ENCODE measurements at regions not wholly inside any gene's neighbourhood (a gene's known extent, or its start where the extent isn't known, plus 50 kb on each side); places are given as distances from the start of the nearest gene placed in this dataset.

DNA sequence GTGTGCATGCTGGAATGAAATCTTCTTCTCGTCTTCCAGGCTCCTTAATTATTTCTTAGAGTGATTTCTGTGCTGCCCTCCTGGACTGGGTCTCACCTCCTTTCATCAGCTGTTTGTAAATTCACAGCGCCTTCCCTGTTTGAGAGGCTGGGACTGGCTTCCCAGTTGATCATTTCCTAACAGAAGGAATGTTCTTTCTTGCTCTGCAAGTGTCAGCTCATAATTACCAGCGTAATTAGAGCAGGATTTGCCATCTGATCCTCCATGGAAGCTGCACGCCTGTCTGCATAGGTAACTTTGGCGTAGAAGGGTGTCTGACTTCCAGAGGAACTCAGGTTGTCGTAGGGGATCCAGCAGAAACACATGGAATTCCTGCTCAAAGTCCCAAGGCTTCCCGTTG, 375.0 kb upstream of the EEF2KMT start:
- Mint-ChIP-seq H3K27me3 (peaks cover 4 to 8% of the 10 kb centered on the region in 2 donors), H3K27ac (no peak overlapping the region), H3K4me1 (no peaks in the 10 kb centered on the region), H3K9me3 (peaks cover 0 to 10% (median 2%) of the 10 kb centered on the region in 8 donors), H3K36me3 (no peaks in the 10 kb centered on the region), H3K4me3 (no peak overlapping the region)
- ChIA-PET POLR2A (ENCODE audit: partially characterized antibody) (no interaction called here), CTCF (ENCODE audit: partially characterized antibody) (no interaction called here)
- Histone ChIP-seq H3K27ac (ENCODE audit: low read depth, low read length) (no peak overlapping the region), H3K27me3 (ENCODE audit: insufficient read depth, low read length) (no peaks in the 10 kb centered on the region), H3K9me3 (ENCODE audit: control insufficient read depth in 1 of 2, low read length in 2 of 2) (no peaks in the 10 kb centered on the region), H3K36me3 (ENCODE audit: insufficient read depth, low read length) (no peaks in the 10 kb centered on the region), H3K4me3 (ENCODE audit: low read length in 2 of 2) (no peak overlapping the region), H3K4me1 (ENCODE audit: insufficient read depth, low read length) (no peaks in the 10 kb centered on the region)
- DNase-seq: no peak
- intact Hi-C loops (cut with micrococcal nuclease): no loop called here

- no peaks in the 10 kb centered on the region for H3K36me3 ChIP-seq (ENCODE audit: insufficient read depth, low read length)
- H3K27me3 Mint-ChIP-seq: peaks cover 7 to 8% of the 10 kb centered on the region in 2 donors
- CTCF ChIA-PET (ENCODE audit: partially characterized antibody): no interaction called here
These were observed 370.9 kb upstream of the EEF2KMT start for GRCh38 chr16:5468488-5468887.

GRCh38 chr16:5467552-5467951, 370.0 kb upstream of the EEF2KMT start:
- Histone ChIP-seq H3K4me1 (ENCODE audit: insufficient read depth, low read length) (no peaks in the 10 kb centered on the region), H3K27ac (ENCODE audit: low read depth, low read length) (no peak overlapping the region), H3K4me3 (ENCODE audit: low read length in 2 of 2) (no peak overlapping the region), H3K27me3 (ENCODE audit: insufficient read depth, low read length) (no peaks in the 10 kb centered on the region), H3K9me3 (ENCODE audit: control insufficient read depth in 1 of 2, low read length in 2 of 2) (no peaks in the 10 kb centered on the region), H3K36me3 (ENCODE audit: insufficient read depth, low read length) (no peaks in the 10 kb centered on the region)
- H3K4me3 Mint-ChIP-seq: no peak overlapping the region
- intact Hi-C loops (cut with micrococcal nuclease): no loop called here
- ChIA-PET CTCF (ENCODE audit: partially characterized antibody) (no interaction called here), POLR2A (ENCODE audit: partially characterized antibody) (no interaction called here)
- H3K27me3 Mint-ChIP-seq: peaks cover 2% of the 10 kb centered on the region in 2 donors
- H3K4me1 Mint-ChIP-seq: no peaks in the 10 kb centered on the region
- DNase-seq: no peak
- peaks cover 0 to 10% (median 2%) of the 10 kb centered on the region in 8 donors for H3K9me3 Mint-ChIP-seq
- H3K27ac Mint-ChIP-seq: no peak overlapping the region
- H3K36me3 Mint-ChIP-seq: no peaks in the 10 kb centered on the region

More at GRCh38 chr16:5468488-5468887, 370.9 kb upstream of the EEF2KMT start:
- peaks cover 0 to 10% (median 2%) of the 10 kb centered on the region in 8 donors for H3K9me3 Mint-ChIP-seq
- DNase-seq: no peak
- Histone ChIP-seq H3K27ac (ENCODE audit: low read depth, low read length) (no peak overlapping the region), H3K9me3 (ENCODE audit: control insufficient read depth in 1 of 2, low read length in 2 of 2) (no peaks in the 10 kb centered on the region), H3K27me3 (ENCODE audit: insufficient read depth, low read length) (no peaks in the 10 kb centered on the region), H3K4me3 (ENCODE audit: low read length in 2 of 2) (no peak overlapping the region), H3K4me1 (ENCODE audit: insufficient read depth, low read length) (no peaks in the 10 kb centered on the region)
- H3K27ac Mint-ChIP-seq: no peak overlapping the region
- no peaks in the 10 kb centered on the region for H3K36me3 Mint-ChIP-seq
- intact Hi-C loops (cut with micrococcal nuclease): no loop called here
- no peaks in the 10 kb centered on the region for H3K4me1 Mint-ChIP-seq
- POLR2A ChIA-PET (ENCODE audit: partially characterized antibody): no interaction called here
- no peak overlapping the region for H3K4me3 Mint-ChIP-seq

- Histone ChIP-seq H3K27me3 (ENCODE audit: insufficient read depth, low read length) (no peaks in the 10 kb centered on the region), H3K27ac (ENCODE audit: low read depth, low read length) (no peak overlapping the region), H3K4me1 (ENCODE audit: insufficient read depth, low read length) (no peaks in the 10 kb centered on the region), H3K4me3 (ENCODE audit: low read length in 2 of 2) (no peak overlapping the region), H3K36me3 (ENCODE audit: insufficient read depth, low read length) (no peaks in the 10 kb centered on the region), H3K9me3 (ENCODE audit: control insufficient read depth in 1 of 2, low read length in 2 of 2) (no peaks in the 10 kb centered on the region)
- H3K4me3 Mint-ChIP-seq: no peak overlapping the region
- POLR2A ChIA-PET (ENCODE audit: partially characterized antibody): no interaction called here
- peaks cover 0 to 10% (median 2%) of the 10 kb centered on the region in 8 donors for H3K9me3 Mint-ChIP-seq
- no peaks in the 10 kb centered on the region for H3K4me1 Mint-ChIP-seq
- CTCF ChIA-PET (ENCODE audit: partially characterized antibody): no interaction called here
- no peak overlapping the region for H3K27ac Mint-ChIP-seq
- no peaks in the 10 kb centered on the region for H3K36me3 Mint-ChIP-seq
- intact Hi-C loops (cut with micrococcal nuclease): no loop called here
- peaks cover 1 to 2% of the 10 kb centered on the region in 2 donors for H3K27me3 Mint-ChIP-seq
- DNase-seq: no peak
These were observed 369.0 kb upstream of the EEF2KMT start for GRCh38 chr16:5466551-5466950.

DNA sequence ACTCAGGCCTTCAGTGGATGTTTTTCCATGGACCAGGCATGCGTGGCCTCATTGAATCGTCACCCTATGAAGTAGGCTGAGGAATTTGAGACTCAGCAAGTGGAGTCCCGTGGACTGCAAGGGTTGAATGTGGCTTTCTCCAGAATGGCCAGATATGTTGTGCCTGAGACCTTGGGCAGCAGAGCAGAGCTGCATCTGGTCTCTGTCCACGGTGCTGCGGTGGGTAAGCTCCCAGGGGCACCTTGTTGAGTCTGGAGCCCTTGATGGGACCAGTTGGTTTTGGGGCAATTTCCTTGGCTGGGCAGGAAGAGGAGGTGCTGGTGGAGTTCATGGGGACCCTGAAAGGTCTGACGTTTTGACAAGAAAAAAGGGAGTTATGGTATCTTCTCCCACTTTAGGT, 368.1 kb upstream of the EEF2KMT start:
- Mint-ChIP-seq H3K4me1 (no peaks in the 10 kb centered on the region), H3K4me3 (peak overlapping the region in 1 of 8 donors; percentile 38), H3K9me3 (peaks cover 0 to 10% (median 2%) of the 10 kb centered on the region in 8 donors), H3K27ac (no peak overlapping the region), H3K36me3 (no peaks in the 10 kb centered on the region), H3K27me3 (peaks cover 0 to 2% of the 10 kb centered on the region in 2 donors)
- ChIA-PET POLR2A (ENCODE audit: partially characterized antibody) (no interaction called here), CTCF (ENCODE audit: partially characterized antibody) (no interaction called here)
- intact Hi-C loops (cut with micrococcal nuclease): no loop called here
- no peak overlapping the region for H3K4me3 ChIP-seq (ENCODE audit: low read length in 2 of 2)
- H3K36me3 ChIP-seq (ENCODE audit: insufficient read depth, low read length): no peaks in the 10 kb centered on the region
- H3K27me3 ChIP-seq (ENCODE audit: insufficient read depth, low read length): no peaks in the 10 kb centered on the region
- no peak for DNase-seq
- H3K27ac ChIP-seq (ENCODE audit: low read depth, low read length): no peak overlapping the region
- no peaks in the 10 kb centered on the region for H3K4me1 ChIP-seq (ENCODE audit: insufficient read depth, low read length)
- H3K9me3 ChIP-seq (ENCODE audit: control insufficient read depth in 1 of 2, low read length in 2 of 2): no peaks in the 10 kb centered on the region

DNA sequence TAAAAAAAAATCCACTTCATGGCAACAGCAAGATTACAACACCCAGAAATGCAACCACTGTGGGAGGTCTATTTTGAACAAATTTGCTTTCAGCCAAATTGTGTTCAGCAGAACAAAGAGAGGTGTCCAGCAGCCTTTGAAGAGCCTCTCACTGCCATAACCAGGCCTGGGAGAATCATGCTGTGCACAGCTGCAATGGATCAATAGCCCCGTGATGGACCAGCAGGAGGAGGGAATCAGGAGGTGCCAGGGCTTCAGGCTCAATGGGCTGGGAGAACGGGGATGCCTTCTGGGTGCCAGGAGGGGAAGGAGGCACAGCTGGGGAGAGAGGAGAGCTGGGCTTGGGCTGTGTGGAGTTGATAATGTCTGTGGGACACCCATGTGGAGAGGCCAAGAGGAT, 366.2 kb upstream of the EEF2KMT start:
- intact Hi-C loops (cut with micrococcal nuclease): no loop called here
- no peaks in the 10 kb centered on the region for H3K36me3 Mint-ChIP-seq
- peaks cover 2 to 5% of the 10 kb centered on the region in 2 donors for H3K27me3 Mint-ChIP-seq
- Histone ChIP-seq H3K36me3 (ENCODE audit: insufficient read depth, low read length) (no peaks in the 10 kb centered on the region), H3K27ac (ENCODE audit: low read depth, low read length) (no peak overlapping the region), H3K9me3 (ENCODE audit: control insufficient read depth in 1 of 2, low read length in 2 of 2) (no peaks in the 10 kb centered on the region), H3K4me3 (ENCODE audit: low read length in 2 of 2) (no peak overlapping the region), H3K27me3 (ENCODE audit: insufficient read depth, low read length) (no peaks in the 10 kb centered on the region), H3K4me1 (ENCODE audit: insufficient read depth, low read length) (no peaks in the 10 kb centered on the region)
- no peak overlapping the region for H3K27ac Mint-ChIP-seq
- DNase-seq: no peak
- POLR2A ChIA-PET (ENCODE audit: partially characterized antibody): no interaction called here
- no peaks in the 10 kb centered on the region for H3K4me1 Mint-ChIP-seq
- CTCF ChIA-PET (ENCODE audit: partially characterized antibody): no interaction called here
- H3K9me3 Mint-ChIP-seq: peaks cover 0 to 11% (median under 1%) of the 10 kb centered on the region in 8 donors
- no peak overlapping the region for H3K4me3 Mint-ChIP-seq

GRCh38 chr16:5461574-5461973, 364.0 kb upstream of the EEF2KMT start:
- Histone ChIP-seq H3K4me3 (ENCODE audit: low read length in 2 of 2) (no peak overlapping the region), H3K36me3 (ENCODE audit: insufficient read depth, low read length) (no peaks in the 10 kb centered on the region), H3K9me3 (ENCODE audit: control insufficient read depth in 1 of 2, low read length in 2 of 2) (no peaks in the 10 kb centered on the region), H3K4me1 (ENCODE audit: insufficient read depth, low read length) (no peaks in the 10 kb centered on the region), H3K27ac (ENCODE audit: low read depth, low read length) (no peak overlapping the region), H3K27me3 (ENCODE audit: insufficient read depth, low read length) (no peaks in the 10 kb centered on the region)
- ChIA-PET CTCF (ENCODE audit: partially characterized antibody) (no interaction called here), POLR2A (ENCODE audit: partially characterized antibody) (no interaction called here)
- Mint-ChIP-seq H3K36me3 (no peaks in the 10 kb centered on the region), H3K27me3 (peaks cover under 1 to 7% of the 10 kb centered on the region in 2 donors), H3K4me3 (no peak overlapping the region), H3K27ac (no peak overlapping the region), H3K9me3 (peaks cover 0 to 10% (median under 1%) of the 10 kb centered on the region in 8 donors), H3K4me1 (no peaks in the 10 kb centered on the region)
- intact Hi-C loops (cut with micrococcal nuclease): no loop called here
- no peak for DNase-seq

DNA sequence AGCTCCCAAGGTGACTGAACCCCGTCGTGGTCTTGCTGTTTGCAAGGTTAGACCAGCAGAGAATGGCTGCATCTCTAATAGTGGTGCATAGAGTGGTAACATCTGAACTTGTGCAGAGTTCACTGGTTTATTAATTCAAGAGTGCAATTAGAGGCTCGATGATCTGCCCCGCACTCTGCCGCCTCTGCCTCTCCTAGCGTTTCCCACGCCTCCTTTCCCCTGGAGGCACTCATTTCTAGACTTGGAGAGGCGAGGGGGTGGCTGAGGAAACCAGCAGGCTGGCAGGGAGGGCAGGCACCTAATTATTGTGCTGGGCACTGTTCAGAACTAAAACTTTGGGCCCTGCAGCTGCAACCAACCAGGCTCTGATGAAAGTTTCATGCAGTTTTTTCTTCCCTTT, 363.5 kb upstream of the EEF2KMT start:
- H3K4me1 Mint-ChIP-seq: no peaks in the 10 kb centered on the region
- CTCF ChIA-PET (ENCODE audit: partially characterized antibody): no interaction called here
- POLR2A ChIA-PET (ENCODE audit: partially characterized antibody): no interaction called here
- DNase-seq: no peak
- H3K36me3 ChIP-seq (ENCODE audit: insufficient read depth, low read length): no peaks in the 10 kb centered on the region
- no peak overlapping the region for H3K4me3 Mint-ChIP-seq
- no peaks in the 10 kb centered on the region for H3K9me3 ChIP-seq (ENCODE audit: control insufficient read depth in 1 of 2, low read length in 2 of 2)
- H3K27ac Mint-ChIP-seq: no peak overlapping the region
- H3K27ac ChIP-seq (ENCODE audit: low read depth, low read length): no peak overlapping the region
- peaks cover 0 to 7% of the 10 kb centered on the region in 2 donors for H3K27me3 Mint-ChIP-seq
- H3K36me3 Mint-ChIP-seq: no peaks in the 10 kb centered on the region
- intact Hi-C loops (cut with micrococcal nuclease): no loop called here
- no peak overlapping the region for H3K4me3 ChIP-seq (ENCODE audit: low read length in 2 of 2)
- H3K27me3 ChIP-seq (ENCODE audit: insufficient read depth, low read length): no peaks in the 10 kb centered on the region
- peaks cover 0 to 10% (median 2%) of the 10 kb centered on the region in 8 donors for H3K9me3 Mint-ChIP-seq
- no peaks in the 10 kb centered on the region for H3K4me1 ChIP-seq (ENCODE audit: insufficient read depth, low read length)

Data from CD4-positive, alpha-beta memory T cell (primary cell).